Type B pancreatic cell (in vitro differentiated cells): ENCODE measurements at regions not wholly inside any gene's neighbourhood (a gene's known extent, or its start where the extent isn't known, plus 50 kb on each side); places are given as distances from the start of the nearest gene placed in this dataset.

Experiments
- DNase-seq: peaks from one replicate; pipeline ENCODE4 v3.0.0; 2021; ENCODE audit warnings: mixed read lengths; ENCODE audit not compliant: unreplicated experiment; ENCODE audit errors: extremely low spot score
- H3K27ac Mint-ChIP-seq: 2 replicates; pipeline ENCODE4 v1.8.0; 2021; ENCODE audit warnings: mild to moderate bottlenecking, mixed read lengths
- H3K27me3 Mint-ChIP-seq: 2 replicates; pipeline ENCODE4 v1.8.0; 2021; ENCODE audit warnings: mixed read lengths
- H3K36me3 Mint-ChIP-seq: 2 replicates; pipeline ENCODE4 v1.8.0; 2021; ENCODE audit warnings: mixed read lengths
- H3K4me1 Mint-ChIP-seq: one replicate; pipeline ENCODE4 v1.8.0; 2021; ENCODE audit warnings: mixed read lengths; ENCODE audit not compliant: unreplicated experiment
- H3K4me3 Mint-ChIP-seq: 2 replicates; pipeline ENCODE4 v1.8.0; 2021; ENCODE audit warnings: mild to moderate bottlenecking, mixed read lengths
- H3K9me3 Mint-ChIP-seq: 2 replicates; pipeline ENCODE4 v1.8.0; 2021; ENCODE audit warnings: mixed read lengths
- CTCF ChIP-seq: fragments of 200-600 bp; sonication (generic); conservative IDR thresholded peaks from 2 replicates; pipeline ENCODE4 v1.5.0; 2021; ENCODE audit warnings: antibody characterized with exemption, mild to moderate bottlenecking

GRCh38 chr2:188676010-188676400 lies 298.2 kb upstream of the COL3A1 start:
- Mint-ChIP-seq H3K27me3 (no peaks in the 10 kb centered on the region), H3K27ac (no peak overlapping the region), H3K36me3 (no peaks in the 10 kb centered on the region), H3K9me3 (no peaks in the 10 kb centered on the region), H3K4me1 (peaks cover 6% of the 10 kb centered on the region), H3K4me3 (no peak overlapping the region)
- TF ChIP-seq CTCF, result no peak
- DNase-seq, result no peak

GRCh38 chr2:188677142-188677541 lies 297.0 kb upstream of the COL3A1 start:
- Mint-ChIP-seq H3K36me3 (no peaks in the 10 kb centered on the region), H3K27ac (no peak overlapping the region), H3K9me3 (no peaks in the 10 kb centered on the region), H3K4me1 (peaks cover 6% of the 10 kb centered on the region), H3K4me3 (no peak overlapping the region), H3K27me3 (no peaks in the 10 kb centered on the region)
- DNase-seq, result no peak
- no peak for TF ChIP-seq CTCF

- Mint-ChIP-seq H3K9me3 (no peaks in the 10 kb centered on the region), H3K4me3 (no peak overlapping the region)
Observed at GRCh38 chr2:188678882-188679281, 295.3 kb upstream of the COL3A1 start.

GRCh38 chr2:188682838-188683237 lies 291.3 kb upstream of the COL3A1 start:
- Mint-ChIP-seq H3K36me3 (no peaks in the 10 kb centered on the region), H3K27ac (no peak overlapping the region)

More at GRCh38 chr2:188678882-188679281, 295.3 kb upstream of the COL3A1 start:
- Mint-ChIP-seq H3K27ac (no peak overlapping the region), H3K4me1 (peaks cover 6% of the 10 kb centered on the region), H3K36me3 (no peaks in the 10 kb centered on the region), H3K27me3 (no peaks in the 10 kb centered on the region)
- no peak for DNase-seq
- no peak for TF ChIP-seq CTCF

GRCh38 chr2:188684795-188685194 lies 289.4 kb upstream of the COL3A1 start:
- no peak overlapping the region for H3K27ac Mint-ChIP-seq
- H3K27me3 Mint-ChIP-seq, result no peaks in the 10 kb centered on the region
- no peaks in the 10 kb centered on the region for H3K4me1 Mint-ChIP-seq
- H3K9me3 Mint-ChIP-seq, result peaks cover 5% of the 10 kb centered on the region
- no peak for TF ChIP-seq CTCF
- DNase-seq, result no peak
- H3K4me3 Mint-ChIP-seq, result no peak overlapping the region
- H3K36me3 Mint-ChIP-seq, result no peaks in the 10 kb centered on the region

More at GRCh38 chr2:188682838-188683237, 291.3 kb upstream of the COL3A1 start:
- Mint-ChIP-seq H3K4me3 (no peak overlapping the region), H3K4me1 (no peaks in the 10 kb centered on the region), H3K27me3 (no peaks in the 10 kb centered on the region), H3K9me3 (no peaks in the 10 kb centered on the region)
- no peak for DNase-seq
- no peak for TF ChIP-seq CTCF

- no peak for TF ChIP-seq CTCF
- peaks cover 5% of the 10 kb centered on the region for H3K9me3 Mint-ChIP-seq
- H3K4me3 Mint-ChIP-seq, result peak overlapping the region; percentile 36
- H3K27me3 Mint-ChIP-seq, result no peaks in the 10 kb centered on the region
- DNase-seq, result no peak
- peaks cover 3% of the 10 kb centered on the region for H3K36me3 Mint-ChIP-seq
- H3K4me1 Mint-ChIP-seq, result peaks cover 9% of the 10 kb centered on the region
- H3K27ac Mint-ChIP-seq, result peak overlapping the region; percentile 83
Observed at GRCh38 chr2:188693111-188693510, 281.1 kb upstream of the COL3A1 start.
